HG02623 (cell line): ENCODE measurements at regions not wholly inside any gene's neighbourhood (a gene's known extent, or its start where the extent isn't known, plus 50 kb on each side); places are given as distances from the start of the nearest gene placed in this dataset.

Source experiments
- ATAC-seq: cut with Tn5 transposase; IDR thresholded peaks from one replicate; pipeline ENCODE4 v1.9.1; 2021; ENCODE audit warnings: moderate library complexity; ENCODE audit not compliant: unreplicated experiment

DNA sequence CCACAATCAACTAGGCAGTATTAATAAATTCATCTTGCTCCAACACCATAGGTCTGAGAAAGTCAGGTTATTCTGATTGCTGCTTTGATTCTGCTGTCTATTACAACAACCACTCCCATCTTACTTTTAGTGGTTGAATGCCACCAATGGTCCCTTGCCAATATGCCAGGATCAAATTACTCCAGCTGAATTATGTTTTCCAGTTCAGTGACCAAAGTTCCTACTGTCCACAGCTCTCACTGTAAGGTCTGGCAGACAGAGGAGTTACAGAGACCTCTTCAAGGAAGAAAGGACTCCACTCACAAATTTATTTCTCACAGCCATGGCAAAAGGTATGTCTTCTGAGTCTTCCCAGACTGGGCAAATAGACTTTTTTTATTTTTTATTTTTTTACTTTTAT is 557.0 kb downstream of the HAO1 start:
- ATAC-seq, result no peak

DNA sequence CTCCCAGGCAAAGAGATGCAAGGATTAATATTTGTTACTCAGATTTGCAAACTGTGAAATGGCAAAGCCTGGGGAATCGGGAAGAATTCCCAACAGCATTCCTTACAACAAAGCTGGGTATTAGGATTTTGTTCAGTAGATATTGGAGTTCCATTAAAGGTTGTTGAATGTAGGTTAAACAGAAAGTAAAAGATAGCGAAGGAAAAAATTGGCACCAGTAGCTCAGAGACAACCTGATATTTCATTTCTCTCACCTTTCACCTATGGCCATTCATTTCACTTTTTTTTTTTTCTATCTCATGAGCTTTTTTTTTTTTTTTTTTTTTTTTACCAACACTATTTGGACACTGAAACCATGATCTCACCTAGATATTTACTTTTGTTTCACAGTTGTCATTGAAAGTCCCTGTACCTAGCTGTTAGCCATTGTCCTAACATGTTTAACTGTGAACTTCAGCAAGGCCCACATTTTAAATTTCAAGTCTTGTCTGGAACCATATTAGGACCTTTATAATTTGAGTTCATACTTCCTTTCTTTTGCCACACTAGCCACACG is 552.5 kb downstream of the HAO1 start:
- ATAC-seq, result no peak

DNA sequence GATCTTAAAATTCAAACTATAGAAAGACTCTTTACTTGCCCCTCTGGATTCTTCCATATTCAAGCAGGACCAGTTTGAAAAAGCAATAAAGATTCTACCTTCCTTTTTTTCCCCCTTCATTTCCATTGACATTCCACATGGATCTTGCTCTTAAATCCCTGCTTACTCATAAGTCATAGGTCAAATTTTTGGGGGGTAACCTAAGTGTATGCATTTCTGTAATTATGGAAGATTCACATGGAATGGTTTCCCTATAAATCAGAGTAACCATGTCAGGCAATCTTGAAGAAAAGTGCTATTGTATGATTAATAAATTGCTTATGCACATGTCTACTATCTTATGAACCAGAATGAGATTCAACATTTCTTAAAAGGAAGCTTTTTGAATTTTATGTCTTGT is 551.0 kb downstream of the HAO1 start:
- ATAC-seq, result no peak

DNA sequence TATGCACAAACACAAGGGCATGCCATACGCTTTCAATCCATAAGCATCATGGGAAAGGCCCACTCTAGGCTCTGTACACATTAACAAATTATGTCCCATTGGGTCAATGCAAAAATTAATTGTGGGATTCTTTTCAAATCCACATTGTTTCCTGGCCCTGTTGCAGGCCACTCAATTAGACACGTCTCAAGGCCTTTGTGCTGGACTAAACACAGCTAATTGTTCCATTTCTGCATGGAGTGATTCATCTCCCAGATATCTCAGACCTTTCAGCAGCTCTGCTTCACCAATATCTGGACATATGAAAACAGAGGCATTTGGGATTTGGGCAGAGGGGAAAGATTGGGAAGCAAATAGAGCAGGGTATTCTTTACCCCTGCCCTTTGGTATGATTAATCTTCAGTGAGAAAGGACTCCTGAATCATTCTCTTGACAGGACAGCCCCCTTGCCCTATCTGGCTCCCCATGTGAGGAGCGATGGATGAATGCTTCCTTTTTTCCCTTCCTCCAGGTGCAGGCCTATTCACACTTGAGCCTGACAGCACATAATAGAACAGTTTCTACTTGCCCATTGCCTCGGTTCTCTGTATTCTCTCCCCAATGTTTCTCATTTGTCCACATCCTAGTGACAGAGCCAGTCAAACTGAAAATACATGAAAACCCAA is 547.6 kb downstream of the HAO1 start:
- no peak for ATAC-seq

DNA sequence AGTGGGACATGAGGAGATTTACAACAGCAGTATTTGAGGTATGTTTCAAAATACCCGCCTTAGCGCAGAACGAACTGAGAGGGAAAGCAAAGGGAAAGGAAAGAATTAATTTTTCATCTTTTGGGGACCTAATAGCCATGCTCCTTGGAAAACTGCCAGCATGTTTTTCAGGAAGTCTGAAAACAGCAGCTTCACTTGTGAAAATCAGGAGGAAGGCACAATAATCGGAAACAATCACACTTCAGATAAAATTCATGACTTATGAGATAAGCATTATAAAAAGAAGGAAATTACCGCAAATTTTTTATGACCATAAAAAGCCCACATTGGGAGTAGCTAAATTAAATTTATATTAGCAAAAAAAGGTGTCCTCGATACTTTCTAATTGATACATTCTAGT is 541.1 kb downstream of the HAO1 start:
- no peak for ATAC-seq

DNA sequence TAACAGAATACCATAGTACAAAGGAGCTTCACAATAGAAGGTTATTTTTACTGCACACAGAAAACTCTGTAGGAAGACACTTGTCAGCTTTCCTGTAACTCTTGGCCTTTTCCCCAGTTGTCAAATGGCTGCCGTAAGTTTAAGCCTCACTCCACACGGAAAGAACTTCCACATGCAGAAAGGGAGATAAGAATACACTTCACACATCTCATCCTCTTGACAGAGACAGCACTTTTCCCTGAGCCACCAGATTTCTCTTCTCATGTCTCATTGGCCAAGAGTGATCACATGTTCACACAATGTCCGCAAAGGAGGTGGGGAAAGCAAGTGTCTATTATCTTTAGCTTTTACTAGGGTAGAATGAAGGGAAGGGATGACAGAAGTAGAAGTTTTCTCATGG is 540.7 kb downstream of the HAO1 start:
- ATAC-seq, result no peak

DNA sequence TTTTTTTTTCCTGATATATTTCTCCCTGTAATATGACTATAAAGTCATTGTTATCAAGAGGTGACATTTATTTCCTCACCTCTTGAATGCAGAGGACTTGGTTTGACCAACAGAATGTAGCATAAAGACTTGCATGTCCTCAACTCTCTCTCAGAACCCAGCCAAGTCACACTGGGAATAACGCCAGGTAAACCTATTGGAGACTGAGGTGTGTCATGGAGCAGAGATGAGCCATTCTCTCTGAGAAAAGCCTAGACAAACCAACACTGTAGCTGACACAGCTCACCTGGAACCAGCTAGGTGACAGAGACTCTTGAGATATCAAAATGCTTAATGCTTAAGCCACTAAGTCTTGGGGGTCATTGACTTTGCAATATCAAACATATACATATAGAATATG is 533.6 kb downstream of the HAO1 start:
- ATAC-seq, result no peak

DNA sequence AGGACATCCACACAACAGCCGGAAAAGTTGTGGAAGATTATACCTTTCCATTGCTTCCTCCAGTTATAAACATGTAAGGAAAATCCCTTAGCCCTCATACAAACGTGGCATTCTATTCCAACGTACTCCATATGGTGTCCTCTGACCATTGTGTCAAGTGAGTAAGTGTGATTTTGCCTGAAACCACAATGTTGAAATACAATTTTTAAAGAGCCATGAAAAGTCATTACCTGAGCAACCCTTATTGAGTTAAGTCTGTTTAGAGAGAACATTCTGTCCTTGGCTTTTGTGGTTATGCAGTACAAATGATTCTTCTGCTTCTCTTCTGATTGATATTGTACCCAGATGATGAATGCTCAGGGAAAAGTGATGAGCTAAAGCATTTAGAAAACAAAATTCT is 530.1 kb downstream of the HAO1 start:
- no peak for ATAC-seq

DNA sequence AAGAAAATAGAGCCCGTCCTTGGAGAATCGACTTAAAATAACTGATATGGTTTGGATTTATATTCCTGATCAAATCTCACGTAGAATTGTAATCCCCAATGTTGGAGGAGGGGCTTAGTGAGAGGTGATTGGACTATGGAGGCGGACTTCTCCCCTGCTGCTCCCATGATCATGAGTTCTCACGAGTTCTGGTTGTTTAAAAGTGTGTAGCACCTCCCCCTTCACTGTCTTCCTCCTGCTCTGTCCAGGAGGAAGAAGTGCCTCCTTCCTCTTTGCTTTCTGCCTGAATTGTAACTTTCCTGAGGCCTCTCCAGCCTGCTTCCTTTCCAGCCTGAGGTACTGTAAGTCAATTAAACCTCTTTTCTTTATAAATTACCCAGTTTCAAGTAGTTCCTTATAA is 529.2 kb downstream of the HAO1 start:
- ATAC-seq, result no peak

DNA sequence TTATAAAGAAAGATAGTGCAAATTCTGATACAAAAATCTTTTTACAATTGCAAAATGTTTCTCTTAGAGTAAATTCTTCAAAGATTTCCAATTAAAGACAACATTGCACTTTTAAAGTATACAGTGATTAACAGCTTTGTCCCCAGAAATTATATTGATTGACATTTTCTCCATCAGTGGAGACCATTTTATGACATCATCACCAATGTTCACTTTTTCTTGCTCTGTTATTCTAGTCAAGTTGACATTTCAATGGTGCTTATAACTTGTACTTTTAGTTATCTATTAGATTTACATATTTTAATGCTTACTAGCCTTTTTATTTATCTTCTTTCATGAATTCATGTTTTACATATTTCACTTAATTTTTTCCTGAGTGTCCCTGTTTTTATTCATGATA is 524.8 kb downstream of the HAO1 start:
- ATAC-seq, result no peak

DNA sequence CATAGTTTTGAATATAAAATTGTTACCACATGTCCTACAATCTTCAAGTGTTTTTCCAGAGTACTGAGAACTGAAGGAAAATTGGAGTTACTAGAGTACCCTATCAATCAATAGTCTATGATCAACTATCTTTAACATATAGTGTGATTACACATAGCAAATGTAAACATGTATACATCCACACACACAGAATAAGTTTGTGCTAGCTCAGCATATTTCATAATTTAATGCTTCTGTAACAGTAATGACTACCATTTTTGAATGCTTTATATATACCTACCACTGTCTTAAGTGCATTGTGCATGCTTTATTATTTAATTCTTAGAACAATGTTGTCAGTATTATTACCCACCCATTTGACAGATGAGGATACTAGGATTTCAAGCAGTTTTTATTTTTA is 523.9 kb downstream of the HAO1 start:
- ATAC-seq, result no peak

DNA sequence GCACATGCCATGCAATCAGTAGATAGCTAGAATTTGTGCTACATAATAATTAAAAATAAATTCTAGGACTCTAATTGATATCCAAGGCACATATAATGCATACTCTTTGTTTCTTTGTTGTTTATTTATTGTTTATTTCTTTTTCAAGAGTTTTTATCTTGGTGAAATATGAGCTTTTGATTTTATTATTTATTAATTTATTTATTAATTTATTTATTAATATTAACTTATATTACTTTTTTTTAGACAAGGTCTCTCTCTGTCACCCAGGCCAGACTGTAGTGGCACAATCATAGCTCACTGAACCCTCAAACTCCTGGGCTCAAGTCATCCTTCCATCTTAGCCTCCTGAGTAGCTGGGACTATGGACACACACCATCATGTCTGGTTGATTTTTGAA is 519.9 kb downstream of the HAO1 start:
- ATAC-seq, result no peak

DNA sequence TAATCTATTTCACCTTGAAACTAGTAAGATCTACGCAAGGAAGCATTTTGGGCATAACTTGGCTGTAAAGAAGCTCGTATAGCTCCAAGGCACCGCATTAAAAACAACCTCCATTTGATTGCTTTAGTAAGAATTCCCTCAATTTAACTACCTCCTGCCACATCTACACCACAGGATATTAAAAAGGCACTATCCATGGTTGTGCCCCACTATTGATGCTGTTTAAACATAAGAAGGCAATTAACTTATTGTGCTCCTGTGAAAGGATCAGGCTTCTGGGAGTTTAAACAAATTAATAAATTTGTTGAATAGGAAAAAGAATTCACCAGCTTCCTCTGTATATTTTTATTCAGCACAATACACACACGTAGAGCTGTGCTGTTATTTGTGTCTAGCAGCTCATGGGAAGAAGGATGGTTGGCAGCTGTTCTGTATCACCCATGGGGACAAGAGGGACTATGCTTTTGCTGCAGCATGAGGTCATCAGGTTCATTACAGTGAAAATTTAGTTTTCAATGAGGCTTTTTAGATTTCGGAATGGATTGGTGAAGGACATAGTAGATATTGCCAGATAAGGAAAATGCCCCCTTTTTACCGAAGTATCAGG is 513.3 kb downstream of the HAO1 start:
- no peak for ATAC-seq

DNA sequence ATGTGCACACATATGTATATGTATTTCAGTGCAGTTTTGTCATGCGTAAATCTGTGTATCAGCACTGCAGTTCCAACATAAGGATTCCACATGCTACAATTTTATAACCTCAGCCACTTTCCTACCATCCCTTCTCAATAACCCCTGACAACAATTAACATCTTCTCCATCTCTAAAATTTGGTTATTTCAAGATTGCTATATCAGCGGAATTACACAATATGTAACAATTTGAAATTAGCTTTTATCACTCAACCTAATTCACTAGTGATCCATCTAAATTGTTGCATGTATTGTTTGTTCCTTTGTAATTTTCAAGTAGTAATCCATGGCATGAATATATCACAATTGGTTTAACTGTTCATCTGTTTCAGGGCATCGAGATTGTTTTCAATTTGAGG is 511.3 kb downstream of the HAO1 start:
- ATAC-seq, result no peak

DNA sequence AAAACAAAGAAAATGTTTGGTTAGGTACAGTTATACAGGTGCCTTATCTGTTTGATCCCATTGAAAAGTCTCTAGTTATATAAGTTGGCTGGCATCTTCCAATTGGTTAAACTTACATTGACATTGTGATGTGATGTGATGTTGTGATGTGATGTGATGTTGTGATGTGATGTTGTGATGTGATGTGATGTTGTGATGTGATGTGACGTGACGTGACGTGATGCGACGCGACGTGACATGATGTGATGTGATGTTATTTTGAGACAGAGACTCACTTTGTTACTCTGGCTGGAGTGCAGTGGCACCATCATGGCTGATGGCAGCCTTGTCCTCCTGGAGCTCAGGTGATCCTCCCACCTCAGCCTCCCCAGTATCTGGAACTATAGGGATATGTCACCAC is 507.6 kb downstream of the HAO1 start:
- no peak for ATAC-seq

DNA sequence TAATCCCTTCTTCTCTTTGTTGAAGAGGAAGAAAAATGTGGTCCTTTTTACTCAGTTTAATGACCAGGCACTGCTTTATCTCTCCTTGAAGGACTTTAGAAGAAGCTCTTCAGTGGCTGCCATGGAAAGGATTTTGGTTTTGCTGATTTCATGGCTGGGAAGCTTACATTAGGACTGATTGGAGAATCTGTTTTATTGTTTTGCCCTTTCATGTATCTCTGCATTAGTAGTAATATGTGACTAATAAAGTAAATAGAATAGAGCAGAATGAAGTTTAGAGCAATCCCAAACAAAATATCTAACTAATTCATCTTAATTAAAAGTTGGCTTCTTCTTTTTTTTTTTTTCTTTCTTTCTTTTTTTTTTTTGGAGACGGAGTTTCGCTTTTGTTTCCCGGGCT is 502.9 kb downstream of the HAO1 start:
- no peak for ATAC-seq

DNA sequence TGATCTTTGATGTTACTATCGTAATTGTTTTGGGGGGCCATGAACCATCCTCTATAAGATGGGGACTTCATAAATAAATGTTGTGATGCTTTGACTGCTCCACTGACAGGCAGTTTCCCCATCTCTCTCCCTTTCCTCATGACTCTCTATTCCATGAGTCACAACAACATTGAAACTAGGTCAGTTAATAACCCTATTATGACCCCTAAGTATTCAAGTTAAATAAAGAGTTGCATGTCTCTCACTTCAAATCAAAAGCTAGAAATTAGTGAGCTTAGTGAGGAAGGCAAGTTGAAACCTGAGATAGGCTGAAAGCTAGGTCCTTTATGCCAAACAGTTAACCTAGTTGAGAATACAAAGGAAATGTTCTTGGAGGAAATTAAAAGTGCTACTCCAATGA is 491.0 kb downstream of the HAO1 start:
- no peak for ATAC-seq

DNA sequence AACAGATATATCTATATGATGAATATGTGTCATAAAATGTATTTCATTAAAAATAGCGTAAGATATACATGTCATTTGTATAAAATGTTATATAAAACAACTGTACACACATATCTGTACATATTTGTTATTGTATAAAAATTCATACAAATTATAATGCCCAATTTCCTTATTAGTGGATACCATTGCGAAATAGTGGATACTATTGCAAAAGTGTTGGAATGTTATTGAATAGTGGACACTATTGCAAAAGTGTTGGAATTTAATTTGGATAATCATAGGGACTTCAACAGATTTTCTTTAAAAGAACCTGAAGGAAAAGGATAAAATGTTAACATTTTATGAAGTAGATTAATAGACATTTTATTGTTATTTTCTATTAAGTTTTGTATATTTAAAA is 487.4 kb downstream of the HAO1 start:
- no peak for ATAC-seq

DNA sequence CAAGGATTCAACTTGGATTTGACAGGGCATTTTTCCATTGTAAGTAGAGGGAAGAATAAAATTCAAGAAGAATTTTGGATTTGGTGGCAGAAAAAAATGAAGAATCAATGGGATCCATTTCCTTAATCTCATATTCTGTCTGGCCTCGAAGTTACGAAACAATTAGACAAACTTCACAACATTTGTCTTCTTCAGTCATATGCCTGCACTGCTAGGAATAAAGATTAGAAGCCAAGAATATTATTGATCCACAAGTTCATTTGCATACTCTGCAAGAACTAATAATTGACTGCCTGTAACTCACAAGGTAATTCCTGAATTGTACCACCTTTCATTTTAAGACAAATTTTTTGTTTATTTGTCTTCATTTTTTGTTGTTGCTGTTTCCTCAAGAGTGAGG is 486.2 kb downstream of the HAO1 start:
- no peak for ATAC-seq

DNA sequence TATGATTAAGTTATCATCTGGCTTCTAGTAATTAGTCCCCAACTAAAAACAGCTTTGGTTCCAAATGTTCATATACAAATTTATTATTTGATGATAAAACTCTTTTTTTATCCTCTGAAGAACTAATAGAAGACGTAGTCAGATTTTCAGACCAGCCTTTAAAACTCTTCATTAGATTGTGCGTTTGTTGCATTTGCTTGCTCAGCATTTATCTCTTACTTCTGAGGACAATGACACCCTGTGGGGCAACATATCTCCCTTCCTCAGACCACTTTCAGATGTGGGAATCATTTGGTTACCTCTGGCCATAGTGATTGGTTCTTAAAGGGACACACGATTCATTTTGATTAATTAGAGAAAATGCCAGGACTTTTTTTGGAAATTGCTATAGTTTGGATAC is 481.8 kb downstream of the HAO1 start:
- ATAC-seq, result no peak

DNA sequence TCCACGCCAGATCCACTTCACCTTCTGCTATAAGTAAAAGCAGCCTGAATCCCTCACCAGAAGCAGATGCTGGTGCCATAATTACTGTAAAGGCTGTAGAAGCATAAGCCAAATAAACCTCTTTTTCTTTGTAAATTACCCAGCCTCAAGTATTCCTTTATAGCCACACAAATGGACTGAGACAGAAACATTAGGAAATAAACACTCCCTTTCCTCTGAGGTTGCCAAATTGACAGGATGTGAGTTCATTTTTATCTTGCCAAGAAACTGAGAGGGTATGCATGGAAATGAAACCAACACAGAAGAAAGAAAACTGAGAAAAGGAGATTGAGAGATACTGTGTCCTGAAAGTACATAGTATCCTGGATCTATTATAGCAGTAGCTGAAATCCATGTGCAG is 481.2 kb downstream of the HAO1 start:
- no peak for ATAC-seq

DNA sequence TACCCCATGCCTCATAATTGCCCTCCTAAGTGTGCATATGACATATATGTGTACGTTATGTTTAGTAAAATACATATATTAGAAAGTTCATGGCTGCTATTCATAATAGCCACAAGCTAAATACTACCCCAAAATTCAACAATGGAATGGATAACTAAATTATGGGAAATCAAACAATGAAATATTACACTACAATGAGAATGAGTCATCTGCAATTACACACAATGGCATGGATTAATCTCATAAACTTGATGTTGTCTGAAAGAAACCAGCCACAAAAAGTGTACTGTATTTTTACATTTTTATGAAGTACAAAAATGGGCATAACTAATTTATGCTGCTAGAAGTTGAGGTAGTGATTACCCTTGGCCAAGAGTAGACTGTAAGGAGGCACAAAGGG is 477.0 kb downstream of the HAO1 start:
- ATAC-seq, result no peak

DNA sequence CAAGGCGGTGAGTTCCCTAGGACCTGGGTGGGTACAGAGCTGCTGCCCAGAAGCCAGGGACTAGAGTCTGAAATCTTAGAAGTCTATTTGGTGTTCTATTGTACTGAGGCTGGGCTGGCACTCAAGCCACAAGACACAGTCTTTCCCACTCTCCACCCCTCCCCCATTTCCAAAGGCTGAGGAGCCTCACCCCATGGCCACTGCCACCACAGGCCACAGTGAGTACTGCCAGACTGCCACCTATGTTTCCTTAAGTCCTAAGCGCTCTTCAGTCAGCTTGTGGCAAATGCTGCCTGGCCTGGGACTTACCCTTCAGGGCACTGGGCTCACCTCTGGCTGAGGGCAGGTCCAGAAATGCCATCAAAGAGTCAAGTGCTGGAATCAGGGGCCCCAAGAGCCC is 469.3 kb downstream of the HAO1 start:
- ATAC-seq, result no peak
